ENCODE measurements at regions not wholly inside any gene's neighbourhood (a gene's known extent, or its start where the extent isn't known, plus 50 kb on each side); places are given as distances from the start of the nearest gene placed in this dataset.

- POLR2A ChIA-PET = no interaction called here
- CTCF ChIA-PET = interaction anchor here (2.0 kb wide), 1 partner anchor 878 kb away, joined by 4 read pairs; no protein-coding TSS in a partner anchor
- H3K27me3 Mint-ChIP-seq (ENCODE audit: low read depth) = no peaks in the 10 kb centered on the region
- H3K9me3 Mint-ChIP-seq (ENCODE audit: insufficient read depth) = no peaks in the 10 kb centered on the region
- DNase-seq (no peak), ATAC-seq (no peak)
- H3K4me1 Mint-ChIP-seq (ENCODE audit: low read depth) = no peaks in the 10 kb centered on the region
- H3K27ac Mint-ChIP-seq = no peak overlapping the region
- H3K36me3 Mint-ChIP-seq (ENCODE audit: low read depth) = no peaks in the 10 kb centered on the region
- no peak overlapping the region for H3K4me3 Mint-ChIP-seq
Observed at GRCh38 chr2:220696280-220696669, 875.8 kb downstream of the EPHA4 start.

GRCh38 chr2:220697011-220697410 lies 875.1 kb downstream of the EPHA4 start:
- no peak overlapping the region for H3K27ac Mint-ChIP-seq
- H3K4me3 Mint-ChIP-seq = no peak overlapping the region
- no peaks in the 10 kb centered on the region for H3K9me3 Mint-ChIP-seq (ENCODE audit: insufficient read depth)
- ATAC-seq = no peak
- ChIA-PET CTCF (interaction anchor here (2.0 kb wide), 1 partner anchor 877 kb away, joined by 4 read pairs; no protein-coding TSS in a partner anchor), POLR2A (no interaction called here)
- no peak for DNase-seq
- H3K4me1 Mint-ChIP-seq (ENCODE audit: low read depth) = no peaks in the 10 kb centered on the region
- no peaks in the 10 kb centered on the region for H3K36me3 Mint-ChIP-seq (ENCODE audit: low read depth)
- H3K27me3 Mint-ChIP-seq (ENCODE audit: low read depth) = no peaks in the 10 kb centered on the region

GRCh38 chr2:220701115-220701514 lies 871.0 kb downstream of the EPHA4 start:
- ATAC-seq (no peak), DNase-seq (no peak)
- Mint-ChIP-seq H3K27ac (no peak overlapping the region), H3K36me3 (ENCODE audit: low read depth) (no peaks in the 10 kb centered on the region), H3K9me3 (ENCODE audit: insufficient read depth) (no peaks in the 10 kb centered on the region), H3K27me3 (ENCODE audit: low read depth) (no peaks in the 10 kb centered on the region), H3K4me1 (ENCODE audit: low read depth) (no peaks in the 10 kb centered on the region), H3K4me3 (no peak overlapping the region)
- ChIA-PET POLR2A (no interaction called here), CTCF (no interaction called here)

- ChIA-PET CTCF (no interaction called here), POLR2A (no interaction called here)
- no peak for ATAC-seq
- Mint-ChIP-seq H3K4me3 (no peak overlapping the region), H3K4me1 (ENCODE audit: low read depth) (no peaks in the 10 kb centered on the region), H3K9me3 (ENCODE audit: insufficient read depth) (no peaks in the 10 kb centered on the region), H3K36me3 (ENCODE audit: low read depth) (no peaks in the 10 kb centered on the region), H3K27ac (no peak overlapping the region), H3K27me3 (ENCODE audit: low read depth) (no peaks in the 10 kb centered on the region)
- no peak for DNase-seq
Observed at GRCh38 chr2:220703279-220703678, 868.8 kb downstream of the EPHA4 start.

GRCh38 chr2:220704081-220704480 lies 868.0 kb downstream of the EPHA4 start:
- no peaks in the 10 kb centered on the region for H3K4me1 Mint-ChIP-seq (ENCODE audit: low read depth)
- H3K27ac Mint-ChIP-seq = no peak overlapping the region
- no peaks in the 10 kb centered on the region for H3K27me3 Mint-ChIP-seq (ENCODE audit: low read depth)
- POLR2A ChIA-PET = no interaction called here
- ATAC-seq (no peak), DNase-seq (no peak)
- no peaks in the 10 kb centered on the region for H3K36me3 Mint-ChIP-seq (ENCODE audit: low read depth)
- H3K4me3 Mint-ChIP-seq = no peak overlapping the region
- H3K9me3 Mint-ChIP-seq (ENCODE audit: insufficient read depth) = no peaks in the 10 kb centered on the region
- CTCF ChIA-PET = no interaction called here

GRCh38 chr2:220704810-220705209 lies 867.3 kb downstream of the EPHA4 start:
- Mint-ChIP-seq H3K4me3 (no peak overlapping the region), H3K9me3 (ENCODE audit: insufficient read depth) (no peaks in the 10 kb centered on the region), H3K27me3 (ENCODE audit: low read depth) (no peaks in the 10 kb centered on the region), H3K4me1 (ENCODE audit: low read depth) (no peaks in the 10 kb centered on the region), H3K36me3 (ENCODE audit: low read depth) (no peaks in the 10 kb centered on the region), H3K27ac (no peak overlapping the region)
- DNase-seq (no peak), ATAC-seq (no peak)
- ChIA-PET CTCF (no interaction called here), POLR2A (no interaction called here)

- no peak overlapping the region for H3K27ac Mint-ChIP-seq
- H3K4me1 Mint-ChIP-seq (ENCODE audit: low read depth) = no peaks in the 10 kb centered on the region
- no peak for ATAC-seq
- CTCF ChIA-PET = no interaction called here
- no peak overlapping the region for H3K4me3 Mint-ChIP-seq
- POLR2A ChIA-PET = no interaction called here
- H3K9me3 Mint-ChIP-seq (ENCODE audit: insufficient read depth) = no peaks in the 10 kb centered on the region
- no peaks in the 10 kb centered on the region for H3K27me3 Mint-ChIP-seq (ENCODE audit: low read depth)
- DNase-seq = no peak
- no peaks in the 10 kb centered on the region for H3K36me3 Mint-ChIP-seq (ENCODE audit: low read depth)
Observed at GRCh38 chr2:220705678-220706077, 866.4 kb downstream of the EPHA4 start.

- H3K4me3 Mint-ChIP-seq = no peak overlapping the region
- H3K36me3 Mint-ChIP-seq (ENCODE audit: low read depth) = no peaks in the 10 kb centered on the region
- no peak overlapping the region for H3K27ac Mint-ChIP-seq
- no peaks in the 10 kb centered on the region for H3K9me3 Mint-ChIP-seq (ENCODE audit: insufficient read depth)
- no peak for ATAC-seq
- ChIA-PET POLR2A (no interaction called here), CTCF (no interaction called here)
- no peaks in the 10 kb centered on the region for H3K27me3 Mint-ChIP-seq (ENCODE audit: low read depth)
- DNase-seq = no peak
- H3K4me1 Mint-ChIP-seq (ENCODE audit: low read depth) = no peaks in the 10 kb centered on the region
Observed at GRCh38 chr2:220707261-220707660, 864.8 kb downstream of the EPHA4 start.

- Mint-ChIP-seq H3K4me3 (no peak overlapping the region), H3K4me1 (ENCODE audit: low read depth) (no peaks in the 10 kb centered on the region), H3K27ac (no peak overlapping the region), H3K9me3 (ENCODE audit: insufficient read depth) (no peaks in the 10 kb centered on the region), H3K27me3 (ENCODE audit: low read depth) (no peaks in the 10 kb centered on the region), H3K36me3 (ENCODE audit: low read depth) (no peaks in the 10 kb centered on the region)
- no peak for DNase-seq
- ChIA-PET CTCF (no interaction called here), POLR2A (no interaction called here)
- ATAC-seq = no peak
Observed at GRCh38 chr2:220708366-220708765, 863.7 kb downstream of the EPHA4 start.

- DNase-seq (no peak), ATAC-seq (no peak)
- no peak overlapping the region for H3K4me3 Mint-ChIP-seq
- no peaks in the 10 kb centered on the region for H3K9me3 Mint-ChIP-seq (ENCODE audit: insufficient read depth)
- H3K36me3 Mint-ChIP-seq (ENCODE audit: low read depth) = no peaks in the 10 kb centered on the region
- no peaks in the 10 kb centered on the region for H3K27me3 Mint-ChIP-seq (ENCODE audit: low read depth)
- POLR2A ChIA-PET = no interaction called here
- H3K4me1 Mint-ChIP-seq (ENCODE audit: low read depth) = no peaks in the 10 kb centered on the region
- H3K27ac Mint-ChIP-seq = no peak overlapping the region
- CTCF ChIA-PET = no interaction called here
Observed at GRCh38 chr2:220717283-220717682, 854.8 kb downstream of the EPHA4 start.

- no peak overlapping the region for H3K27ac Mint-ChIP-seq
- no peaks in the 10 kb centered on the region for H3K4me1 Mint-ChIP-seq (ENCODE audit: low read depth)
- H3K9me3 Mint-ChIP-seq (ENCODE audit: insufficient read depth) = no peaks in the 10 kb centered on the region
- DNase-seq (no peak), ATAC-seq (no peak)
- no peaks in the 10 kb centered on the region for H3K36me3 Mint-ChIP-seq (ENCODE audit: low read depth)
- CTCF ChIA-PET = no interaction called here
- POLR2A ChIA-PET = interaction anchor here (0.6 kb wide), 1 partner anchor 267 kb away, joined by 3 read pairs; no protein-coding TSS in a partner anchor
- no peak overlapping the region for H3K4me3 Mint-ChIP-seq
- H3K27me3 Mint-ChIP-seq (ENCODE audit: low read depth) = no peaks in the 10 kb centered on the region
Observed at GRCh38 chr2:220736778-220737177, 835.3 kb downstream of the EPHA4 start.

GRCh38 chr2:220743203-220743602 lies 828.9 kb downstream of the EPHA4 start:
- POLR2A ChIA-PET = no interaction called here
- CTCF ChIA-PET = no interaction called here
- ATAC-seq (no peak), DNase-seq (no peak)
- no peaks in the 10 kb centered on the region for H3K4me1 Mint-ChIP-seq (ENCODE audit: low read depth)
- H3K36me3 Mint-ChIP-seq (ENCODE audit: low read depth) = no peaks in the 10 kb centered on the region
- no peaks in the 10 kb centered on the region for H3K27me3 Mint-ChIP-seq (ENCODE audit: low read depth)
- peaks cover 2% of the 10 kb centered on the region for H3K9me3 Mint-ChIP-seq (ENCODE audit: insufficient read depth)
- H3K4me3 Mint-ChIP-seq = no peak overlapping the region
- H3K27ac Mint-ChIP-seq = no peak overlapping the region

GRCh38 chr2:220744861-220745260 lies 827.2 kb downstream of the EPHA4 start:
- Mint-ChIP-seq H3K9me3 (ENCODE audit: insufficient read depth) (peaks cover 7% of the 10 kb centered on the region), H3K4me1 (ENCODE audit: low read depth) (no peaks in the 10 kb centered on the region)

More at GRCh38 chr2:220744861-220745260, 827.2 kb downstream of the EPHA4 start:
- DNase-seq (no peak), ATAC-seq (no peak)
- no peak overlapping the region for H3K4me3 Mint-ChIP-seq
- ChIA-PET CTCF (no interaction called here), POLR2A (no interaction called here)
- H3K27me3 Mint-ChIP-seq (ENCODE audit: low read depth) = no peaks in the 10 kb centered on the region
- H3K36me3 Mint-ChIP-seq (ENCODE audit: low read depth) = no peaks in the 10 kb centered on the region
- H3K27ac Mint-ChIP-seq = no peak overlapping the region
